ENCODE measurements at regions not wholly inside any gene's neighbourhood (a gene's known extent, or its start where the extent isn't known, plus 50 kb on each side); places are given as distances from the start of the nearest gene placed in this dataset.

DNA sequence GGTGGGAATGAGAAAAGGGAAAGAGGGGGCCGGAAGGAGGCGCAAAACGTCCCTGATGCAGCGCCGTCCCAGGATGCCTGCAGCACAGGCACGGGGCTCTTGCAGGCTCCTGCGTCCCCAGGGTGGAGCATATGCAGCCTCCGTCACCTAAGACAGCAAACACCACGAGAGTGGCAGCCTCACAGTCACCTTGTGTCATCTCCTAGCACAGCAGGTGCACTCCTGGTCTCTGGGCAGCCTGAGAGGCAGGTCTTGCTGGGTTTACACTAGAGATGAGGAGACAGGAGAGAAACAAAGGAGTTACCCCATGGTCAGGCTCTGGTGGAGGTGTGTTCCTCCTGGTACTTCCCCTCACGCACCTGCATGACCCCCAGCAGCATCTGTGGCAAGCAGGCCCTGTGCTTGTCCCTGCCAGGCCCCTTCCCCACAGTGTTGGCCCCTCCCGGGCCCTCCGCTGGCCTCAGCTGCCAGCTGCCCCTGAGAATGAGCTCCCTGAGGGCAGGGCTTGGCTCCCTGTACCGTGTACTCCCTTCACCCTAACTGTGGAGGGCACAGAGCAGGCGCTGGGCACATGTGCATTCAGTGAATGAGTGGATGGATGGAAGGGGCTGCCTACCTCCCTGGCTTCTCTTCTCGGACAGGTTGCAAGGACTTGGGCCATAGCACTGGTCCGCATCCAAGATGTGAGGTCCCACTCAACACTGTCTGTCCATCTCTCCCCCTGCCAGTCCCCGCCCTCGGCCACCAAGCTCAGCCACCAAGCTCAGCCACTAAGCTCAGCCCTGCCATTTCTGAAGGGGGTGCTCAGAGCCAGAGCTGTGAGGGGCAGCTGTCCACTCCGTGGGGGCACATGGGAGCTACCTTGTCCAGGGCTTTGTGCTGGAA, 988.6 kb downstream of the BRD1 start:
- DNase-seq: no peak

DNA sequence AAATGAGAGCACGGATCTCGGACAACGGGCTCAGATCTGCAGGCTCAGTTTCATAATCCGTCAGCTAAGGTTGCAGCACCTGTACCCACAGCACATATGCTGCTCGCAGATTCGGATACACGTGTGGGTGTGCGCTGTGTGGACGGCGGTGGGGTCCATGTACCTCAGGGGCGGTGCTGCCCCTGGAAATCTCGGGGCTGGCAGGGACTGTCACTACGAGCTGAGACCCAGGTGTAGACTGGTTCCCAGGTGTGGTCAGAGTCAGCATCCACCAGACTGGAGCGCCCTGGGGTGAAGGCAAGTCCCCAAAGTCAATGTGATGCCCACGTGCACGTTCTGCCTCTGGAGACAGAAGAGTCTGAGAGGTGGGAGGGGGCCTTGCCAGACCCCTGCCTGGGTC, 989.3 kb downstream of the BRD1 start:
- no peak for DNase-seq

DNA sequence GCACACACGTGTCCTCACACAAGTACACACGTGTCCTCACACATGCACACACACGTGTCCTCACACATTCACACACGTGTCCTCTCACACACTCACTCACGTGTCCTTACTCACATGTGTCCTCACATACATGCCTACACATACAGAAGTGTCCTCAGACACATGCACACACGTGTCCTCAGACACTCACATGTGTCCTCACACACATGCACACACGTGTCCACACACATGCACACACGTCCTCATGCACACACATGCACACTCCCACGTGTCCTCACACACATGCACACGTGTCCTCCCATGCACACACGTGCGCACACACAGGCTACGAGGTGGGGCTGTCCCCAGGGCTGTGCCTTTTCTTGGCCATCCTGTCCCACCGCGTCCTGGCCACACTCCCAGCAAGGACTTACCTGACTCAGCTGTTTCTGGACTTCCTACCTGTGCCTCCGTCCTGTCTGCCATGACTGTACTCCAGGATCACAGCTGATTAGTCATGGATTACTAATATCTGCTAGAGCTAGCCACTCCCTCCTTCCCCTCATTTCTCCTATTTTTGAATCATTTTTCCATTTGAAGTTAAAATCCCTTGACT, 990.2 kb downstream of the BRD1 start:
- no peak for DNase-seq

DNA sequence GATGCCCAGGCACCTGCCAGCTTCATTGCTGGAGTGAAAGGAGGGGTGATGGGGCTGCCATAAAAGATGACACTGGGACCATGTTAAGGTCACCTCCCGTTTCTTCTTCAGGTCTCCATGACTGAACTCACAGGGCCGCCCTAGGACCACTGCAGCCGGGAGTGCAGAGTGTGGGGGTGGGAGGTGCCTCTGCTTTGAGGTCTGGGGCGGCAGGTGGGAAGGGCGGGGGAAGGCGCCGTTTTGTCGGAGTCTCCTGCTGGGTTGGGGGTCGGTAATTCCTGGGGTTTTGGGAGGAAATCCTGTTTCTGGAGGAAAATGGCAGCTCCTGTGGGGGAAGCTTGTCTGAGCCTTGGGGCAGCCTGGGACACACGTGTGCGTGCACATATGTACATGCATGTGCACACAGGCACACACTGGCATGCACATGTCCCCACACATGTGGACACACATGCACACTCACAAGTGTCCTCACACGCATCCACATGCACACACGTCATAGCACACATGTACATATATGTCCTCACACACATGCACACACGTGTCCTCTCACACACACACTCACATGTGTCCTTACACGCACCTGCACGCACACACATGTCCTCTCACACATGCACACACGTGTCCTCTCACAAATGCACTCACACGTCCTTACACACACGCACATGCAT, 990.9 kb downstream of the BRD1 start:
- no peak for DNase-seq

DNA sequence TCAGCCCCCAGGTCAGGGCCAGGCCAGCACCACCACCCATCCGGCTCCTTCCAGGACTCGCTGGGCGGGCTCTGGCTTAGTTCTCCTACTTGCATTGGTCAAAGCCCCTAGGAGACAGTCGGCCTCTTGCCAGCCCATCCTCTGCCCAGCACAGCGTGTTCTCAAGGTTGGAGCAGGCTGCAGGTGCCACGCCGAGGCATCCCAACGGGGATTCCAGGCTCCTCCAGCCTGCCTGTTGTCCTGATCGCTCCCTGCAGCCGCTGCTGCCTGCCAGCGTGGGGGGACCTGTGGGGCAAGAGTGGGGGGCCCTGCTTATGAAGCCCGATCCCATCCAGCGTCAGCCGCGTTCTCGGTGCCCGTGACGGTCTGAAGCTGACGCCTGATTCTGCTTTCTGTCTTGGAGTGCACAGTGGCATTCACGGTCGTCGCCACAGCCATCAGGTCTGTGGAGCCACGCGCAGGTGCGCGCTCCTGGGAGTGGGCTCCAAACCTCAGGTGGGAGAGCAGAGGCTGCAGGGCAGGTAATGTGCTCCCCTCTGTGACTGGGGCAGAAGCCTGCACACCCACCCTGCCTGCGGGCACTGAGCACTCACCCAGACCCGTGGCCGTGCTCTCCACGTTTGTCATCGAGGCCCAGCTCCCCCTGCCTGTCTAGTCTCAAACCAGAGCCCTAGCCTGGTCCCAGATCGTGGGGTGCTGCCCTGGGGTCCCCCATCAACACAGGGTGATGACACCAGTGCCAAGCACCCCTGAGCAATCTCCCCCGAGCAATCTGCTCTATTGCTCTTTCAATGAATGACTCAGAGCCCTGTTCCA, 991.6 kb downstream of the BRD1 start:
- DNase-seq: no peak

DNA sequence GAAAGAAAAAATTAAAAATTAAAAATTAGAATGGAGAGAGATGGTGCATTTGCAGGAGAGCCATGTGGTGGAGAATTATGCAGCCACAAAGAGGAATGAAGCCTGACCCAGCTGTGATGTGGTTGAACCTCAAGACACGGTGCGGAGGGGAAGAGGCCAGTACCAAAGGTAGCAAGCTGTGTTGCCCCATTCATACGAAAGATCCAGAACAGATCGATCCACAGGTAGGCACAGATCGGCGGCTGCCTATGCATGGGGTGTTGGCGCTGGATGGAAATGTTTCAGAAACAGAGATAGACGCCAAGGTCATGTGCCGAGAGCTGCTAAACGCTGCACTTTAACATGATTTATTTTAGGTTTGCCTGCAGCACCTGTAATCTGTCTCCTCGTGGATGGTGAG, 992.3 kb downstream of the BRD1 start:
- DNase-seq: no peak

DNA sequence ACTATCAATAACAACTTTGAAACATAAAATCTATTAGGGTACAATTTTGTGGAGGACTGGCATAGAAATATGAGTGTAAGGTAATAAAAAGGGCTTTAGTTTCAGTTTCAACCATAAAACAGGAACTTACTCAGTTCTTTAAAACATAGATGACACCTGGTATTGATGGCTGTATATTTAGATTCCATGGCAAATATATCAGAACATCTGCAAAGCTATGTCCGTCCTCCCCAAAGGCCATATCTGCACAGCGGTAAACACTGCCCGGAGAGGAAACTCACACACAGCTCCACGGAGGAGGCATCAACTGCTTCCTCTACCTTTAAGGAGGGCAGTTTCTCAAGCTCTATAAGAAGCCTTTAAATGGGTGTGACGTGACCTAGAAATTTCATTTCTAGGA, 993.3 kb downstream of the BRD1 start:
- no peak for DNase-seq

DNA sequence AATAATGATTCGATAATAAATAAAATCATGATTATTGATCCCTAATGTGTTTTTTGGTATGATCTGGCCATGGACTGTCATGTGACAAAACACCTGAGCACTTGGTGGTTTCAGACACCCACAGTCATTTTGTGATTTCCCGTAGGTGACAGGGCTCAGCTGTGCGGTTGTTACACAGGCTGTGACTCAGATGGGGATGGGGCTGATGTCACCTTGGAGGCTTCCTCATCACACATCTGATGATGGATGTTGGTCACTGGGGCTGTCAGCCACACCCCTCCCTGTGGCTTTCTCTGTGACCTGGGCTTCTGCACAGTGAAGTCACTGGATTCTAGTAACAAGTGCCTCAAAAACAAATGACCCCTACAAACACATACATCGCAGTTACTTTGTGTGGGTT, 995.1 kb downstream of the BRD1 start:
- DNase-seq: no peak

DNA sequence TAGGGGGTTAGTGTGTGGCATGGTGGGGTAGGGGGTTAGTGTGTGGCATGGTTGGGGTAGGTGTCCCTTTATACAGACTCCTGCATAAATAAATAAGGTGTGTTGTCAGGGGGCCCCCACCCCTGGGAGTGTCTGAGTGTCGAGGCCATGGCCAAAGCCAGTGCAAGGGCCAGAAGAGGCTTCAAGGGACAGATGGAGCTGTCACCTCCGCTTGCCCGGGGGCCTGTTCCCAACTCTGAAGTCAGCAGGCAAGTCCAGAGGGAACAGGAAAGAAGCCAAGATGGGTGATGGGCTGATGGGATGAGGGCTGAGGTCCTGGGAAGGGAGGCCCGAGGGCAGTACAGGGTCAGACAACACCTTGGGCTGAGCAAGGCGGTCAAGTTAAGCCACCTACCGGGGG, 997.8 kb downstream of the BRD1 start:
- no peak for DNase-seq

DNA sequence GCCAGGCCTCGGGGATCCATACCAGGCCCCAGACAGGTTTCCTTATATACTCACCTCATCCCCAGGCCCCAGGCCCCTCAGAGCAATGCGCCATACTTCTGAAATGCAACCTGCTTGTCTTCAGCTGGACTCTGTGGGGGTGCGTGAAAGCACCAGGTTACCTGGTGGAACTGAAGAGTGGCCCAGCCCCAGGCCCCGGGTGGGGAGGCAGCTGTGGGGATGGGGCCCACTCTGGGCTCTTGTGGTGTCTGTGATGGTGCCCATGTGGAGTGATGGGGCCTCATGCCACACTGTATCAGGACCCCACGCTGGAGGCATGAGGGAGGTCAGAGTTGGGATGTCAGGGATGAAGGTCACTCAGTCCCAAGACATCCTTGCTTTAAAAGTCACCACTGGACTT, 999.0 kb downstream of the BRD1 start:
- no peak for DNase-seq

DNA sequence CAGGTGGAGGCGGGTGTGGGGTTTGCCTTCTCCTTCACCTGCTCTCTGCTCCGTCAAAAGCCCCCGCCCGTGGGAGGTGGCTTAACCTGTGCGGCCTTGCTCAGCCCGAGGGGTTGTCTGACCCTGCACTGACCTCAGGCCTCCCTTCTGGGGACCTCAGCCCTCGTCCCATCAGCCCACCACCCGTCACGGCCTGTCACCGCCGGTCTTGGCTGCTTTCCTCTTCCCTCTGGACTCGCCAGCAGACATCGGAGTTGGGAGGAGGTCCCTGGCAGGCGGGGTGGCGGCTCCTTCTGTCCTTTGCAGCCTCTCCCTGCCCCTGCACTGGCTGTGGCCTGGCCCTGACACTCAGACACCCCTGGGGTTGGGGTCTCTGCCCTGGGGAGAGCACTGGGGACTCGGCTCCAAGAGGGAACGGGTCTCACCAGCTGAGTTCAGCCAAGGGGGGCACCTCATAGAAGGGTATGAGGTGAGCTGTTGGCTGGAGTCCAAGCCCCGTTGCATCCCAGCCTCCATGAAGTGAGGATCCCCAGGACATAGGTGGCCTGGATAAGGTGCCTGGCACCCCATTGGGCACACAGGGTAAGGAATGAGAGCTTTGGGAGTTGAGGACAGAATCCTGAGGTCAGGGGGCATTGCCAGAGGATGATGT, 999.6 kb downstream of the BRD1 start:
- no peak for DNase-seq

DNA sequence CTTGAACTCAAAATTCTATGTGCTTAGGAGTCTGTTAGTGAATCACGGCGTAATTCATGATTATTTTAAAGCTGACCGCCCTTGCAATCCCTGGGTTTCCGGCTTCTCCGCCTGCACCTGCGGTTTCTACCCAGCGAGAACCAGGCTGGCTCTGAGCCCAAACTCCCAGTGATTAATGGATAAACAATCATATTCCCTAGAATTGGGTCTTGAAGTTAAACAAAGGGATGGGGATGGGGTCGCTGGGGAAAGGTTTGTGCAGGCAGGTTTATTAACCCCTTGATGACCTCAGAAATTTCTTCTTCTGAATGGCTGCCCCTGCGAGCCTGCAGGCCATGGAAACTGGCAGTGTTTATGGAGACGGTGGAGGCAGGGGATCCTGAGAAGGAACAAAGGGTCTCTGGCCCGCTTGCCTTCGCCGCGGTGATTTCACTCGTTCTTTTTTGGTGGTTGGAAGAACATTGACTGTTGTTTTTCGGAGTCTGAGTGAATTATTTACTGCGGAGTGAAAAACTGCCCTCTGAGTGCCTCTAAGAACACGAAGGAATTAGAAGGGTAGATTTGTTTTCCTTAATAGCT, 1000.3 kb downstream of the BRD1 start:
- DNase-seq: no peak

DNA sequence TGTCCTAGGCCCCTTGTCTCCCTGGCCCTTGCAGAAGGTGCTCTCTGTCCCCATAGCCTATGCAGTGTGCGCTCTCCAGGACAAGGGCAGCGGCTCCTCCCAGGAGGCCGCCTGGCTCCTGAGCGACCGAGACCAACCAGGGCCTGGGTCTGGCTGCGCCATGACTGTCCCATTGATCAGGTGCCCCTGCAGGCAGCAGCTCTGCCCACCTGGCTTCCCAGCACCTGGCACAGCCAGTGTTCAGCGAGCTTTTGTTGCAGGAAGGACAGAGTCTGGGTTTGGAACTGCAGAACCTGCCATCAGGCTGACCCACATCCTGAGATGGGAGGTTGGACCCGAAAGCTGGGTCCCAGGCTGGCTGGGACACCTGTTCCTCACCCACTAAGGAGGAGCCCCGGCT, 1001.1 kb downstream of the BRD1 start:
- no peak for DNase-seq

DNA sequence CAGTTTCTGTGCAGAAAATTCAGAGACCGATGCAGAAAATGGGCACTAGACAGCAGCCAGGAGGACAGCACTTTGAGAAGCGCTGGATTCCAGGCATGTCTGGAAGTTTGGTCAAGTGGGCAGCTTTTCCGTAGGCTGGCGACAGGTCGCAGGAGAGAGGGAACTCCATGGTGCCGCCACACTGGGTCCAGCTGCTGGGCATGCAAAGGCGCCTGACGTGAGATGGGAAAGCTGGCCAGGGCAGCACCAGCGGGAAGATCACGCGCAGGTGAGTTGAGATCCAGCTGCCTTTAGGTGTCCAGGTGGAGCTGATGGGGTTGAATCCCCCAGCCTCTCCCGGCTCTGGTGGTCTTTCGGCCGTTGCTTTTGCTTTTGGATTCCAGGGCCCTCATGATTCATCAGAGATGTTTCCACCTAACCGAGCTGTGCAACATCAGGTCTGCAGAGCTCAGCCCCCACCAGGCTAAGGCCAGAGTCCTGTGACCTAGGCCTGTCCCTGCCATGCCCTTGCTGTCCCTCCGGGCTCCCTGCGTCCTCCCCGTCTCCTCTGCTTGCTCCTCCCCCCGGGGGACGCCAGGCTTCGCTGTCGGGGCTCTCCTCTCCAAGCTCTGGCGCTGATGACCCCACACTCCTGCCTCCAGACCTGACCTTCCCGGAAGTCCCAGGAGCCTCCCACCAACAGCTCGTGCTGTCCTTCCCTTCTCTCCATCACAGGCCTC, 1001.7 kb downstream of the BRD1 start:
- no peak for DNase-seq

DNA sequence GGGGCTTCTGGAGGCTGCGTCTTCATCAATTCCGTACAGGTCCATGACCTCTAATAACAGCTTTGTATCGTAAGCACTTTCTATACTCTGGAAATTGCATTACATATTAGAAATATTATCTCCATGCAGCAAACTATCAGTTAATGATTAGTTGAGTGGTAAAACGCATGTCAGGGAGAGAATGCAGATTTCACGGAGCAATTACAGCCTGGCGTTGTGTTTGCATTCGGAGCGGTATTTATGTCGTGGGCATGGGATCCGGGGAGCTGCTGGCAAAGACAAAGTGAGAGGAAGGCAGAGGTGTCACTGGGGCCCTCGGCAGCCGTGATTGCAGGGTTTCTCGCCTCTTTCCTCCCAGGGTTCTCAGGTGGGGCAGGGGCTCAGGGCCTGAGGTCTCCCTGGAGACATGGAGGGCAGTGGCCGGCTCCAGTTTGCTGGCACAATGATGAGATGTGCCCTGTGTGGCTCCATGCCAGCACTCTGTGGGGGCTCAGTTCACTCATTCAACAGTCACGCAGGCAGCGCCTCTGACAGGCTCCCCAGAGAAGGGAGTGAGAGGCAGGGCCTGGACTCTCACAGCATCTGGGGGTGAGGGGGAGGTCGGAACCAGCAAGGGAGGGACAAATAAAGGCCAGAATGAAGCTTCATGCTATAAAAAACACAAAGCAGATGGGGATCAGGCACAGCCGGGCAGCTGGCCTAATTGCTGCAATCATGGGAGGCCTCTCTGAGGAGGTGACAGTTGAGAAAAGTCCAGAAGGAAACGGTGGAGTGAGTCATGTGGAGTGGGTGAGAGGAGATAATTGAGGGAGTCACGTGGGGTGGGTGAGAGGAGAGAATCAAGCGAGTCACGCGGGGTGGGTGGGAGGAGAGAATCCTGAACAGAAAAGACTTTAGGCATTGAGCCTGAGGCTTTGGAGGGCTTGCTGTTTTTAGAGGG, 1002.7 kb downstream of the BRD1 start:
- no peak for DNase-seq

DNA sequence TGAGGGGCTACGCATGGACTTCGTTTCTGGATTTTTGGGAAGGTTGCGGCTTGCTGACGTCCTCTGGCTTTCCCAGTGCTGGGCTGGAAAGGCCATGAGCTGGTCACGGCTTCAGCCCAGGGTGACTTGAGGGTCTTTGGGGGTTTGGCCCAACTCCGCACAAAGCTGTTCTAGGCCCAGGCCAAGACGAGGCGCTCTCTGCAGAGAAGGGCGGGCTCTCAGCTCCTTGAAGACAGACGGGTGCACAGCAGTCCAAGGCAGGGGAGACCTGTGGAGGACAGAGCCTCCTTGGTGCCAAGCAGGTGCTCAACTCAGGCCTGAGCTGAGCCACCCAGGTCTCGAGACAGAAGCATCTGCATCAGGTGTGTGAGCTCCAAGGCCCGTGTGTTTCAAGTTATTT, 1003.7 kb downstream of the BRD1 start:
- no peak for DNase-seq

DNA sequence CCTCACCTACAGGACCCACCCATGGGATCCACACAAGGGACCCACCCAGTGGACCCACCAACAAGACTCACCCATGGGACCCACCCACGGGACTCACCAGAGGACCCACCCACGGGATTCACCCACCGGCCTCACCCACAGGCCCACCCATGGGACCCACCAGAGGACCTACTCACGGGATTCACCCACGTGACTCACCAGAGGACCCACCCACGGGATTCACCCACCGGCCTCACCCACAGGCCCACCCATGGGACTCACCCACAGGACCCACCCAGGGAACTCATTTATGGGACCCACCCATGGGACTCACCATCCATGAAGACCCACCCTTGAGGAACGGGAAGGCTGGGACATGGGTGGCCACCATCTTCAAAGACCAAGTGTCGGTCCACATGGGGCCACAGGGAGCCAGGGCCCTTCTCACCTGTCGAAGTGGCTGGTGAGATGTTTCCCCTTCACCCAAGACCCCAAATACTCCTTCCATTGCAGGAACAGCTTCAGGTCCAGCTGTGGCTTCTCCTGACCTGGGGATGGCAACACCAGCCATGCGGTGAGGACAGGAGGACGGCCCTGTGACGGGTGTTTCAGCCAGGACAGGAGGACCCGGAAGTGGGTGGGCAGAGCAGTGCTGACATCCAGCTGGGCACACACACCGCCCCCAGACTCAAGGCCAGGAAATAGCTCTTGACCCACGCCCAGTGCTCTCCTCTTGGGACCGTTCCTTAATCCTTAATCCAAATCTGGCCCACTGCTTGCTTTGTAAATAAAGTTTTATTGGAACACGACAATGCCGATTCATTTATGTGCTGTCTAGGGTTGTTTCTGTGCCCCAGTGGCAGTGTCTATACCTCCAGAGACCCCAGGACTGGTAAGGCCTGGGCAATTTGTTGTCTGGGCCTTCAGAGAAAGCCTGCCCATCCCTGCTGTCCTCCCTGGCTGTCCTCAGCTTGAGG, 1005.1 kb downstream of the BRD1 start:
- no peak for DNase-seq

DNA sequence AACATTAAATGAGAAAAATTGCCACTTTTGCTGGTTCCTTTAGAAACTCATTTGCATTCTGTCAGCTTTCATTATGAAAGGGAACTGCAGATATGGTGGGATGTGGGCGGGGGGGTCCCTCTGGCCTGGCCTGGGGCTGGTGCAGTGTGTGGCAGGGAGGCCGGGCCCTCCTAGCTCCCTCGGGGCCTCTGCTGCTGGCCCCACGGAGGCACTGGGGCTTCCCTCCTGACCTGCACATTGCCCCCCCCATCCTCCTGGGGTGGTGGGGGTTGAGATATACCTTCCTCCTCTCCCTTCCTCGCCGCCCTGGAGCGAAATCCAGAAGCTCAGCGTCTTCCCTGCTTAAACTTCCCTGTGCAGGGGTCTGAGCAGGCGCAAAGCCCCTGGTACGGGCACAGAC, 1005.9 kb downstream of the BRD1 start:
- no peak for DNase-seq

DNA sequence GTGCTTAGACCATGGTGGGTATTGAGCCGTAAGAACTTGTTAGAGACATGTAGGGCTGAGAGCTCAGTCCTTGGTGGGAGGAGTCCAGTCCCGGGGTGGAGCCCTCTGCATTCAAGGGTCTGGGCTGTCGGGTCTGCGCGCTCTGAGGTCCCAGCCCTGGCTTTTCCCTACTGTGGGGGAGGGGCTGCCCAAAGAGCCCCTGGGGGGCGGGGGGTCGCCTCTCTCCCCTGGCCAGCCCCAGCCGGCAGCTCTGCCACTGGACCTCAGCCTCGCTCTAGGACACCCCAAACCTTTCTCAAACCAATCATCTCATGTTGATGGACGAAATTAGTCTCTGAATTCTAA, 1006.4 kb downstream of the BRD1 start:
- DNase-seq: no peak
